HL-60 (cell line): ENCODE measurements at regions not wholly inside any gene's neighbourhood (a gene's known extent, or its start where the extent isn't known, plus 50 kb on each side); places are given as distances from the start of the nearest gene placed in this dataset.

Experiments
- DNase-seq, 2 experiments: peaks; one replicate each; pipeline ENCODE4 v3.0.0-alpha.2; 2010 to 2020; ENCODE audit warnings: low read depth in 1 of 2, low spot score in 1 of 2
- H3K27ac ChIP-seq: fragments of 250-450 bp; sonication (Bioruptor Pico); replicated peaks from 2 replicates; pipeline ENCODE4 v1.5.1; 2020; ENCODE audit warnings: mild to moderate bottlenecking, moderate library complexity
- H3K27me3 ChIP-seq: fragments of 250-450 bp; sonication (Bioruptor Pico); 2 replicates; pipeline ENCODE4 v1.5.1; 2021; ENCODE audit warnings: mild to moderate bottlenecking, moderate library complexity; ENCODE audit not compliant: insufficient read depth, poor library complexity, severe bottlenecking
- H3K4me3 ChIP-seq: replicated peaks from 2 replicates; pipeline ENCODE4 v1.5.1; 2011; ENCODE audit warnings: mild to moderate bottlenecking, control low read depth, low read length; ENCODE audit not compliant: insufficient read depth
- CTCF ChIP-seq: IDR thresholded peaks from one replicate; pipeline ENCODE4 v1.5.1; 2011; ENCODE audit warnings: low read length, control low read depth, inconsistent platforms; ENCODE audit not compliant: insufficient read depth
- GABPA ChIP-seq: IDR thresholded peaks from 2 replicates; pipeline ENCODE4 v1.6.1; 2012; ENCODE audit warnings: low read depth
- POLR2AphosphoS5 ChIP-seq: IDR thresholded peaks from 2 replicates; pipeline ENCODE4 v1.6.1; 2012; ENCODE audit warnings: low read depth
- REST ChIP-seq: IDR thresholded peaks from 2 replicates; pipeline ENCODE4 v1.6.1; 2012; ENCODE audit warnings: low read depth; ENCODE audit not compliant: insufficient replicate concordance
- SPI1 ChIP-seq: IDR thresholded peaks from 2 replicates; pipeline ENCODE4 v1.6.1; 2012; ENCODE audit warnings: low read depth, mild to moderate bottlenecking, borderline replicate concordance

- Histone ChIP-seq H3K4me3 (peak overlapping the region; percentile 50), H3K27me3 (no peaks in the 10 kb centered on the region), H3K27ac (peak overlapping the region; percentile 55)
- peak; percentile 35 to 56 for DNase-seq
- TF ChIP-seq GABPA, result no peak
- TF ChIP-seq REST, result no peak
- no peak for TF ChIP-seq POLR2AphosphoS5
- TF ChIP-seq SPI1, result no peak
- TF ChIP-seq CTCF, result no peak
These were observed 87.4 kb upstream of the ARHGAP32 start for GRCh38 chr11:129279326-129280026.

GRCh38 chr11:129278586-129279319 lies 86.6 kb upstream of the ARHGAP32 start:
- Histone ChIP-seq H3K4me3 (peak overlapping the region; percentile 36), H3K27me3 (no peaks in the 10 kb centered on the region), H3K27ac (no peak overlapping the region)
- DNase-seq, result no peak
- TF ChIP-seq POLR2AphosphoS5 (no peak), SPI1 (no peak), GABPA (no peak), REST (no peak), CTCF (no peak)

- no peaks in the 10 kb centered on the region for H3K27me3 ChIP-seq
- TF ChIP-seq CTCF, result no peak
- TF ChIP-seq REST, result peak; percentile 88
- no peak for TF ChIP-seq GABPA
- TF ChIP-seq POLR2AphosphoS5, result no peak
- TF ChIP-seq SPI1, result no peak
- H3K4me3 ChIP-seq, result no peak overlapping the region
- no peak overlapping the region for H3K27ac ChIP-seq
- DNase-seq, result no peak
These were observed 85.2 kb upstream of the ARHGAP32 start for GRCh38 chr11:129277198-129277843.
